ENCODE measurements at regions not wholly inside any gene's neighbourhood (a gene's known extent, or its start where the extent isn't known, plus 50 kb on each side); places are given as distances from the start of the nearest gene placed in this dataset.

GRCh38 chr4:77336411-77337142, 179.6 kb downstream of the CCNG2 start:
- Histone ChIP-seq H3K4me3 (ENCODE audit: low read depth, low read length) (no peak overlapping the region), H3K27me3 (replicated peaks; ENCODE audit: control insufficient read depth, insufficient read depth, low read length) (no peaks in the 10 kb centered on the region), H3K4me1 (no peaks in the 10 kb centered on the region), H3K9me3 (peaks cover 11% of the 10 kb centered on the region), H3K36me3 (ENCODE audit: control insufficient read depth, insufficient read depth, low read length) (no peaks in the 10 kb centered on the region)
- Mint-ChIP-seq H3K36me3 (ENCODE audit: insufficient read depth, unreplicated experiment) (no peaks in the 10 kb centered on the region), H3K27ac (ENCODE audit: unreplicated experiment) (no peak overlapping the region), H3K4me3 (ENCODE audit: unreplicated experiment) (no peak overlapping the region), H3K9me3 (ENCODE audit: unreplicated experiment) (peaks cover 9% of the 10 kb centered on the region), H3K27me3 (ENCODE audit: insufficient read depth, unreplicated experiment) (no peaks in the 10 kb centered on the region), H3K4me1 (ENCODE audit: low read depth, unreplicated experiment) (no peaks in the 10 kb centered on the region)
- BruUV-seq (replicated peaks) = no TSS peak
- TF ChIP-seq CTCF (IDR thresholded peaks at IDR 0.05; ENCODE audit: insufficient read depth in 1 of 2, low read depth in 1 of 2, low read length in 1 of 2, severe bottlenecking in 1 of 2, unreplicated experiment in 1 of 2) = no peak
- POLR2A ChIA-PET = no interaction called here
- DNase-seq = no peak
- intact Hi-C loops (cut with micrococcal nuclease; ENCODE audit: unreplicated experiment) = no loop called here
- CTCF ChIA-PET = no interaction called here

GRCh38 chr4:77342170-77342810, 185.3 kb downstream of the CCNG2 start:
- H3K36me3 ChIP-seq (ENCODE audit: control insufficient read depth, insufficient read depth, low read length) = no peaks in the 10 kb centered on the region
- ChIA-PET POLR2A (no interaction called here), CTCF (interaction anchor here (0.6 kb wide), 1 partner anchor 597 kb away, joined by 3 read pairs; no protein-coding TSS in a partner anchor)
- no peak for DNase-seq
- peaks cover 4% of the 10 kb centered on the region; the same call in 1 of the 2 replicates for H3K9me3 ChIP-seq
- no peaks in the 10 kb centered on the region for H3K4me1 Mint-ChIP-seq (ENCODE audit: low read depth, unreplicated experiment)
- peaks cover 6% of the 10 kb centered on the region for H3K4me1 ChIP-seq
- no peaks in the 10 kb centered on the region for H3K9me3 Mint-ChIP-seq (ENCODE audit: unreplicated experiment)
- no peak overlapping the region for H3K27ac Mint-ChIP-seq (ENCODE audit: unreplicated experiment)
- no TSS peak for BruUV-seq (replicated peaks)
- H3K27me3 ChIP-seq (replicated peaks; ENCODE audit: control insufficient read depth, insufficient read depth, low read length) = no peaks in the 10 kb centered on the region
- intact Hi-C loops (cut with micrococcal nuclease; ENCODE audit: unreplicated experiment) = no loop called here
- TF ChIP-seq CTCF (IDR thresholded peaks at IDR 0.05; ENCODE audit: insufficient read depth in 1 of 2, low read depth in 1 of 2, low read length in 1 of 2, severe bottlenecking in 1 of 2, unreplicated experiment in 1 of 2) = no peak
- no peak overlapping the region for H3K4me3 Mint-ChIP-seq (ENCODE audit: unreplicated experiment)
- no peaks in the 10 kb centered on the region for H3K27me3 Mint-ChIP-seq (ENCODE audit: insufficient read depth, unreplicated experiment)
- H3K4me3 ChIP-seq (ENCODE audit: low read depth, low read length) = no peak overlapping the region
- no peaks in the 10 kb centered on the region for H3K36me3 Mint-ChIP-seq (ENCODE audit: insufficient read depth, unreplicated experiment)

- no peak overlapping the region for H3K4me3 Mint-ChIP-seq (ENCODE audit: unreplicated experiment)
- no peak for DNase-seq
- no peak for TF ChIP-seq CTCF (IDR thresholded peaks at IDR 0.05; ENCODE audit: insufficient read depth in 1 of 2, low read depth in 1 of 2, low read length in 1 of 2, severe bottlenecking in 1 of 2, unreplicated experiment in 1 of 2)
- H3K27me3 Mint-ChIP-seq (ENCODE audit: insufficient read depth, unreplicated experiment) = no peaks in the 10 kb centered on the region
- no peak overlapping the region for H3K27ac Mint-ChIP-seq (ENCODE audit: unreplicated experiment)
- peaks cover 4% of the 10 kb centered on the region; the same call in 1 of the 2 replicates for H3K9me3 ChIP-seq
- H3K4me1 ChIP-seq = peaks cover 6% of the 10 kb centered on the region
- ChIA-PET CTCF (no interaction called here), POLR2A (no interaction called here)
- H3K4me1 Mint-ChIP-seq (ENCODE audit: low read depth, unreplicated experiment) = no peaks in the 10 kb centered on the region
- H3K4me3 ChIP-seq (ENCODE audit: low read depth, low read length) = no peak overlapping the region
- H3K9me3 Mint-ChIP-seq (ENCODE audit: unreplicated experiment) = no peaks in the 10 kb centered on the region
- no peaks in the 10 kb centered on the region for H3K36me3 ChIP-seq (ENCODE audit: control insufficient read depth, insufficient read depth, low read length)
- intact Hi-C loops (cut with micrococcal nuclease; ENCODE audit: unreplicated experiment) = no loop called here
- no peaks in the 10 kb centered on the region for H3K36me3 Mint-ChIP-seq (ENCODE audit: insufficient read depth, unreplicated experiment)
- no peaks in the 10 kb centered on the region for H3K27me3 ChIP-seq (replicated peaks; ENCODE audit: control insufficient read depth, insufficient read depth, low read length)
- no TSS peak for BruUV-seq (replicated peaks)
Observed at GRCh38 chr4:77344001-77344400, 187.0 kb downstream of the CCNG2 start.
